Gastroesophageal sphincter (tissue), 4 donors: ENCODE measurements at regions not wholly inside any gene's neighbourhood (a gene's known extent, or its start where the extent isn't known, plus 50 kb on each side); places are given as distances from the start of the nearest gene placed in this dataset.
"Not testable (repeated sequence)": the region's sequence is repeated elsewhere in the genome, so short reads cannot be mapped to it uniquely, and the experiment has no call there.

Source experiments
- ATAC-seq: fragments of 150-250 bp; one replicate; pipeline ENCODE4 v1.9.1; 2016; ENCODE audit warnings: mild to moderate bottlenecking, moderate library complexity
- H3K27ac ChIP-seq, 4 donors: fragments of 200-600 bp; sonication (generic) in 3 of 4; 1 replicate in 3 of 4; 2 replicates in 1 of 4; pipeline ENCODE4 v1.5.1; 2016 to 2019
- H3K27me3 ChIP-seq: fragments of 200-600 bp; sonication (generic); one replicate; pipeline ENCODE4 v1.5.1; 2019
- H3K36me3 ChIP-seq, 2 donors: fragments of 200-600 bp; sonication (generic); one replicate each; pipeline ENCODE4 v1.5.1; 2019; ENCODE audit warnings: control low read depth in 1 of 2
- H3K4me1 ChIP-seq, 3 donors: fragments of 200-600 bp; sonication (generic); 1 replicate in 2 of 3; 2 replicates in 1 of 3; pipeline ENCODE4 v1.5.1; 2016 to 2019; ENCODE audit warnings: control low read depth in 2 of 3
- H3K4me3 ChIP-seq, 2 donors: fragments of 200-600 bp; sonication (generic); one replicate each; pipeline ENCODE4 v1.5.1; 2019; ENCODE audit warnings: mild to moderate bottlenecking in 1 of 2, moderate library complexity in 1 of 2
- H3K9me3 ChIP-seq, 3 donors: fragments of 200-600 bp; sonication (generic); one replicate each; pipeline ENCODE4 v1.5.1; 2017 to 2019; ENCODE audit warnings: control low read depth in 2 of 3
- EP300 ChIP-seq: sonication (generic); formaldehyde crosslinking; IDR thresholded peaks from one replicate; pipeline ENCODE4 v1.6.1; 2017; ENCODE audit warnings: antibody characterized with exemption, mild to moderate bottlenecking
- POLR2A ChIP-seq, 2 donors: fragments of 450-650 bp; IDR thresholded peaks; one replicate each; pipeline ENCODE4 v1.6.1; 2017; ENCODE audit warnings: antibody characterized with exemption in 2 of 2, mild to moderate bottlenecking in 2 of 2, moderate library complexity in 1 of 2
- POLR2AphosphoS5 ChIP-seq: sonication (generic); formaldehyde crosslinking; IDR thresholded peaks from one replicate; pipeline ENCODE4 v1.6.1; 2017; ENCODE audit warnings: antibody characterized with exemption
- WGBS, 2 donors: methylation state at CpG; one replicate each; pipeline ENCODE4 v1.1.5; 2018; ENCODE audit warnings: low coverage in 1 of 2; 5-methylcytosine and 5-hydroxymethylcytosine counted together
- TF ChIP-seq, protein P1 (sequence below), 4 experiments: fragments of 200-600 bp in 2 of 4; fragments of 450-650 bp in 2 of 4; sonication (generic) in 1 of 4; IDR thresholded peaks; one replicate each; pipeline ENCODE4 v1.5.1; 2017 to 2019; ENCODE audit warnings: antibody characterized with exemption in 4 of 4, mild to moderate bottlenecking in 2 of 4, moderate library complexity in 2 of 4

- ATAC-seq, result no peak
- 65 to 90% methylated on average over 2 to 4 of the region's 4 CpGs for WGBS, 2 donors
- H3K4me1 ChIP-seq, result peaks cover 0 to 5% (median 0%) of the 10 kb centered on the region in 3 donors
- H3K4me3 ChIP-seq, result no peak overlapping the region
- H3K9me3 ChIP-seq, result no peaks in the 10 kb centered on the region
- no peak overlapping the region for H3K27ac ChIP-seq
- TF ChIP-seq POLR2A (IDR thresholded peaks at IDR 0.05) (no peak), EP300 (no peak)
- H3K36me3 ChIP-seq, result peaks cover 0 to 36% of the 10 kb centered on the region in 2 donors
- no peaks in the 10 kb centered on the region for H3K27me3 ChIP-seq
Observed at GRCh38 chr3:51588724-51589123, 50.2 kb downstream of the RAD54L2 start.

- Histone ChIP-seq H3K27ac (no peak overlapping the region), H3K4me1 (peaks cover 0 to 5% (median 0%) of the 10 kb centered on the region in 3 donors), H3K4me3 (no peak overlapping the region), H3K9me3 (no peaks in the 10 kb centered on the region), H3K27me3 (no peaks in the 10 kb centered on the region), H3K36me3 (peaks cover 0 to 47% of the 10 kb centered on the region in 2 donors)
- ATAC-seq, result no peak
- TF ChIP-seq, protein P1, sequence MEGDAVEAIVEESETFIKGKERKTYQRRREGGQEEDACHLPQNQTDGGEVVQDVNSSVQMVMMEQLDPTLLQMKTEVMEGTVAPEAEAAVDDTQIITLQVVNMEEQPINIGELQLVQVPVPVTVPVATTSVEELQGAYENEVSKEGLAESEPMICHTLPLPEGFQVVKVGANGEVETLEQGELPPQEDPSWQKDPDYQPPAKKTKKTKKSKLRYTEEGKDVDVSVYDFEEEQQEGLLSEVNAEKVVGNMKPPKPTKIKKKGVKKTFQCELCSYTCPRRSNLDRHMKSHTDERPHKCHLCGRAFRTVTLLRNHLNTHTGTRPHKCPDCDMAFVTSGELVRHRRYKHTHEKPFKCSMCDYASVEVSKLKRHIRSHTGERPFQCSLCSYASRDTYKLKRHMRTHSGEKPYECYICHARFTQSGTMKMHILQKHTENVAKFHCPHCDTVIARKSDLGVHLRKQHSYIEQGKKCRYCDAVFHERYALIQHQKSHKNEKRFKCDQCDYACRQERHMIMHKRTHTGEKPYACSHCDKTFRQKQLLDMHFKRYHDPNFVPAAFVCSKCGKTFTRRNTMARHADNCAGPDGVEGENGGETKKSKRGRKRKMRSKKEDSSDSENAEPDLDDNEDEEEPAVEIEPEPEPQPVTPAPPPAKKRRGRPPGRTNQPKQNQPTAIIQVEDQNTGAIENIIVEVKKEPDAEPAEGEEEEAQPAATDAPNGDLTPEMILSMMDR (IDR thresholded peaks at IDR 0.05), result no peak
- WGBS, 2 donors, result 49 to 61% methylated on average over 5 of the region's 5 CpGs
Observed at GRCh38 chr3:51591231-51591630, 52.7 kb downstream of the RAD54L2 start.

- no peaks in the 10 kb centered on the region for H3K9me3 ChIP-seq
- H3K27me3 ChIP-seq, result no peaks in the 10 kb centered on the region
- 96 to 98% methylated on average over 4 of the region's 4 CpGs for WGBS, 2 donors
- H3K4me3 ChIP-seq, result no peak overlapping the region
- TF ChIP-seq POLR2AphosphoS5 (no peak), EP300 (no peak), POLR2A (IDR thresholded peaks at IDR 0.05) (no peak)
- TF ChIP-seq, protein P1 (IDR thresholded peaks at IDR 0.05), result no peak
- H3K4me1 ChIP-seq, result peaks cover 0 to 5% (median 0%) of the 10 kb centered on the region in 3 donors
- ATAC-seq, result no peak
- no peak overlapping the region for H3K27ac ChIP-seq
- peaks cover 0 to 52% of the 10 kb centered on the region in 2 donors for H3K36me3 ChIP-seq
Observed at GRCh38 chr3:51593697-51594096, 55.2 kb downstream of the RAD54L2 start.

GRCh38 chr3:51599638-51600037 lies 61.1 kb downstream of the RAD54L2 start:
- H3K27me3 ChIP-seq, H3K9me3 ChIP-seq, H3K4me1 ChIP-seq, H3K4me3 ChIP-seq, H3K27ac ChIP-seq, ATAC-seq: not testable (repeated sequence)
- 88 to 100% methylated on average over 4 to 7 of the region's 8 CpGs for WGBS, 2 donors
- peaks cover 0 to 15% of the 10 kb centered on the region in 2 donors for H3K36me3 ChIP-seq

- TF ChIP-seq POLR2AphosphoS5 (no peak), POLR2A (IDR thresholded peaks at IDR 0.05) (no peak), EP300 (no peak)
- TF ChIP-seq, protein P1 (IDR thresholded peaks at IDR 0.05), result no peak
- Histone ChIP-seq H3K9me3 (no peaks in the 10 kb centered on the region), H3K4me3 (no peak overlapping the region), H3K36me3 (no peaks in the 10 kb centered on the region), H3K4me1 (peaks cover 0 to 3% (median 0%) of the 10 kb centered on the region in 3 donors), H3K27me3 (no peaks in the 10 kb centered on the region), H3K27ac (no peak overlapping the region)
- ATAC-seq, result no peak
- 38 to 79% methylated on average over 1 of the region's 1 CpG for WGBS, 2 donors
Observed at GRCh38 chr3:51604212-51604611, 65.7 kb downstream of the RAD54L2 start.

- Histone ChIP-seq H3K36me3 (no peaks in the 10 kb centered on the region), H3K9me3 (no peaks in the 10 kb centered on the region), H3K4me3 (no peak overlapping the region), H3K4me1 (peaks cover 0 to 19% (median 0%) of the 10 kb centered on the region in 3 donors), H3K27me3 (no peaks in the 10 kb centered on the region), H3K27ac (no peak overlapping the region)
- ATAC-seq, result no peak
- 86 to 87% methylated on average over 3 of the region's 3 CpGs for WGBS, 2 donors
- TF ChIP-seq EP300 (no peak), POLR2AphosphoS5 (no peak)
Observed at GRCh38 chr3:51605938-51606337, 65.1 kb upstream of the TEX264 start.

DNA sequence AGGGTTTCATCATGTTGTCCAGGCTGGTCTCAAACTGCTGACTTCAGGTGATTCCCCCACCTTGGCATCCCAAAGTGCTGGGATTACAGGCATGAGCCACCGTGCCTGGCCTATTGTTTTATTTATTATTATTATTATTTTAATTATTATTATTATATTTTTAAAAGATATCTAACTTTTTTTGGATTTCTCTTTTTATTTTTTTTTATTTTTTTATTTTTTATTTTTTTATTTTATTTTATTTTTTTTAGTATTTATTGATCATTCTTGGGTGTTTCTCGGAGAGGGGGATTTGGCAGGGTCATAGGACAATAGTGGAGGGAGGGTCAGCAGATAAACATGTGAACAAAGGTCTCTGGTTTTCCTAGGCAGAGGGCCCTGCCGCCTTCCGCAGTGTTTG lies 64.2 kb upstream of the TEX264 start:
- ATAC-seq, H3K27me3 ChIP-seq, H3K27ac ChIP-seq, H3K36me3 ChIP-seq, H3K4me3 ChIP-seq, H3K9me3 ChIP-seq: not testable (repeated sequence)
- 83% methylated on average over 1 of the region's 4 CpGs for WGBS, 2 donors
- peaks cover 0 to 19% (median 0%) of the 10 kb centered on the region in 3 donors for H3K4me1 ChIP-seq

GRCh38 chr3:51607591-51608325 lies 63.3 kb upstream of the TEX264 start:
- no CpG with 5 or more reads among the region's 57 CpGs for WGBS, 2 donors
- H3K27me3 ChIP-seq, H3K36me3 ChIP-seq, H3K4me3 ChIP-seq, H3K27ac ChIP-seq, ATAC-seq, H3K9me3 ChIP-seq: not testable (repeated sequence)
- H3K4me1 ChIP-seq, result peaks cover 0 to 19% (median 0%) of the 10 kb centered on the region in 3 donors
